Esophagus muscularis mucosa (tissue), 4 donors: ENCODE measurements at regions not wholly inside any gene's neighbourhood (a gene's known extent, or its start where the extent isn't known, plus 50 kb on each side); places are given as distances from the start of the nearest gene placed in this dataset.

Experiments
- EP300 ChIP-seq: sonication (generic); formaldehyde crosslinking; IDR thresholded peaks from one replicate; pipeline ENCODE4 v1.6.1; 2017; ENCODE audit warnings: antibody characterized with exemption
- POLR2AphosphoS5 ChIP-seq, 2 donors: sonication (generic); formaldehyde crosslinking; IDR thresholded peaks; one replicate each; pipeline ENCODE4 v1.6.1; 2017; ENCODE audit warnings: antibody characterized with exemption in 2 of 2
- TF ChIP-seq, protein P1 (sequence below), 3 experiments: fragments of 200-600 bp in 2 of 3; fragments of 450-650 bp in 1 of 3; sonication (generic) in 2 of 3; IDR thresholded peaks; one replicate each; pipeline ENCODE4 v1.5.1; 2017 to 2019; ENCODE audit warnings: antibody characterized with exemption in 3 of 3, mild to moderate bottlenecking in 2 of 3, moderate library complexity in 1 of 3

DNA sequence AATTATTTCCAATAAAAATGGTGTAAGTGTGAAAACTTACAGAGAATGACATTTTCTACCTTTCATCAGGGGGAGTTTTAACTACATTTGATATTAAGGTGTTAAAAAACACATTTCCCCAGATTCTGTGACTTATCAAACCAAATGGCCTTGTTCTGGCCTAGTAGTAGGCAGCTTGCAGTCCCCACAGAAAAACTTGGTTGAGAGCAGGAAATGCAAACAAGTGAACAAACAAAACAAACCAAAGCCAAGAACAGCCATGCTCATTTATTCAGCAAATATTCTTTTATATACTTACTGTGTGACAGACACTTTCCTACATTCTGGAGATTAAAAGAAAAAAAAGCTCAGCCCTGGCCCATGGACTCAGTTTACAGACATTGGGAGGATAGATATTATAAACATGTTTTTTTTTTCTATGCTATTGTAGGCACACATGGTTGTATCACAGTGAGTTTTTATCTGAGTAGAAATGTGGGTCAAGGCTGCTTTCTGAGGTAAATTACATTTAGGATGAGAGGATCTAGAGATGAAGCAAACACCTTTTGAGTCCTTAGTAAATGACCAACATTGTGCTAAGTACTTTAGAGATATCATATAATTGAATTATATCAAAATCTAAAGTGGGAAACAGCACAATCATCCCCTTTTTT is 449.2 kb upstream of the AADAT start:
- TF ChIP-seq, protein P1, sequence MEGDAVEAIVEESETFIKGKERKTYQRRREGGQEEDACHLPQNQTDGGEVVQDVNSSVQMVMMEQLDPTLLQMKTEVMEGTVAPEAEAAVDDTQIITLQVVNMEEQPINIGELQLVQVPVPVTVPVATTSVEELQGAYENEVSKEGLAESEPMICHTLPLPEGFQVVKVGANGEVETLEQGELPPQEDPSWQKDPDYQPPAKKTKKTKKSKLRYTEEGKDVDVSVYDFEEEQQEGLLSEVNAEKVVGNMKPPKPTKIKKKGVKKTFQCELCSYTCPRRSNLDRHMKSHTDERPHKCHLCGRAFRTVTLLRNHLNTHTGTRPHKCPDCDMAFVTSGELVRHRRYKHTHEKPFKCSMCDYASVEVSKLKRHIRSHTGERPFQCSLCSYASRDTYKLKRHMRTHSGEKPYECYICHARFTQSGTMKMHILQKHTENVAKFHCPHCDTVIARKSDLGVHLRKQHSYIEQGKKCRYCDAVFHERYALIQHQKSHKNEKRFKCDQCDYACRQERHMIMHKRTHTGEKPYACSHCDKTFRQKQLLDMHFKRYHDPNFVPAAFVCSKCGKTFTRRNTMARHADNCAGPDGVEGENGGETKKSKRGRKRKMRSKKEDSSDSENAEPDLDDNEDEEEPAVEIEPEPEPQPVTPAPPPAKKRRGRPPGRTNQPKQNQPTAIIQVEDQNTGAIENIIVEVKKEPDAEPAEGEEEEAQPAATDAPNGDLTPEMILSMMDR (IDR thresholded peaks at IDR 0.05), result no peak
- no peak for TF ChIP-seq POLR2AphosphoS5 (IDR thresholded peaks at IDR 0.05)
- TF ChIP-seq EP300, result no peak
